Nephron progenitor cell (in vitro differentiated cells): ENCODE measurements at regions not wholly inside any gene's neighbourhood (a gene's known extent, or its start where the extent isn't known, plus 50 kb on each side); places are given as distances from the start of the nearest gene placed in this dataset.

Experiments
- DNase-seq: peaks from one replicate; pipeline ENCODE4 v3.0.0; 2021
- H3K27ac Mint-ChIP-seq: 2 replicates; pipeline ENCODE4 v1.8.0; 2021; ENCODE audit warnings: mild to moderate bottlenecking, moderate library complexity, mixed read lengths
- H3K27me3 Mint-ChIP-seq: 2 replicates; pipeline ENCODE4 v1.8.0; 2021; ENCODE audit warnings: mild to moderate bottlenecking, low read depth, mixed read lengths; ENCODE audit not compliant: poor library complexity
- H3K36me3 Mint-ChIP-seq: 2 replicates; pipeline ENCODE4 v1.8.0; 2021; ENCODE audit warnings: low read depth, mixed read lengths
- H3K4me1 Mint-ChIP-seq: 2 replicates; pipeline ENCODE4 v1.8.0; 2021; ENCODE audit warnings: mixed read lengths
- H3K4me3 Mint-ChIP-seq: 2 replicates; pipeline ENCODE4 v1.8.0; 2021; ENCODE audit warnings: mild to moderate bottlenecking, moderate library complexity, mixed read lengths
- H3K9me3 Mint-ChIP-seq: 2 replicates; pipeline ENCODE4 v1.8.0; 2021; ENCODE audit warnings: mild to moderate bottlenecking, moderate library complexity, mixed read lengths
- CTCF ChIP-seq: fragments of 200-600 bp; sonication (generic); IDR thresholded peaks from 2 replicates; pipeline ENCODE4 v1.5.0; 2021; ENCODE audit warnings: antibody characterized with exemption

- H3K27ac Mint-ChIP-seq: no peak overlapping the region
- no peak for TF ChIP-seq CTCF
- H3K27me3 Mint-ChIP-seq: peaks cover 10% of the 10 kb centered on the region
- H3K4me1 Mint-ChIP-seq: peaks cover 6% of the 10 kb centered on the region
- no peak overlapping the region for H3K4me3 Mint-ChIP-seq
- no peak for DNase-seq
- H3K9me3 Mint-ChIP-seq: no peaks in the 10 kb centered on the region
- H3K36me3 Mint-ChIP-seq: no peaks in the 10 kb centered on the region
These were observed 93.5 kb upstream of the ALDH1A3 start for GRCh38 chr15:100786139-100786531.

GRCh38 chr15:100786901-100787566 is 92.6 kb upstream of the ALDH1A3 start:
- no peak for DNase-seq
- no peak overlapping the region for H3K4me3 Mint-ChIP-seq
- no peaks in the 10 kb centered on the region for H3K9me3 Mint-ChIP-seq
- no peaks in the 10 kb centered on the region for H3K4me1 Mint-ChIP-seq
- H3K27ac Mint-ChIP-seq: no peak overlapping the region
- H3K27me3 Mint-ChIP-seq: peaks cover 13% of the 10 kb centered on the region
- no peak for TF ChIP-seq CTCF
- no peaks in the 10 kb centered on the region for H3K36me3 Mint-ChIP-seq

GRCh38 chr15:100787567-100788417 is 91.8 kb upstream of the ALDH1A3 start:
- no peaks in the 10 kb centered on the region for H3K36me3 Mint-ChIP-seq
- TF ChIP-seq CTCF: no peak
- H3K4me3 Mint-ChIP-seq: no peak overlapping the region
- H3K4me1 Mint-ChIP-seq: no peaks in the 10 kb centered on the region
- H3K27ac Mint-ChIP-seq: no peak overlapping the region
- no peak for DNase-seq
- peaks cover 13% of the 10 kb centered on the region for H3K27me3 Mint-ChIP-seq
- H3K9me3 Mint-ChIP-seq: no peaks in the 10 kb centered on the region

- no peak overlapping the region for H3K4me3 Mint-ChIP-seq
- peaks cover 13% of the 10 kb centered on the region for H3K27me3 Mint-ChIP-seq
- H3K36me3 Mint-ChIP-seq: no peaks in the 10 kb centered on the region
- DNase-seq: no peak
- H3K4me1 Mint-ChIP-seq: no peaks in the 10 kb centered on the region
- TF ChIP-seq CTCF: no peak
- no peak overlapping the region for H3K27ac Mint-ChIP-seq
- H3K9me3 Mint-ChIP-seq: no peaks in the 10 kb centered on the region
These were observed 91.1 kb upstream of the ALDH1A3 start for GRCh38 chr15:100788418-100789105.

- Mint-ChIP-seq H3K27ac (no peak overlapping the region), H3K36me3 (no peaks in the 10 kb centered on the region), H3K4me3 (no peak overlapping the region), H3K27me3 (peaks cover 19% of the 10 kb centered on the region), H3K9me3 (peaks cover 6% of the 10 kb centered on the region), H3K4me1 (no peaks in the 10 kb centered on the region)
- TF ChIP-seq CTCF: no peak
- DNase-seq: no peak
These were observed 88.8 kb upstream of the ALDH1A3 start for GRCh38 chr15:100790786-100791265.
